HCT116 (cell line): ENCODE measurements at regions not wholly inside any gene's neighbourhood (a gene's known extent, or its start where the extent isn't known, plus 50 kb on each side); places are given as distances from the start of the nearest gene placed in this dataset.
"Not testable (repeated sequence)": the region's sequence is repeated elsewhere in the genome, so short reads cannot be mapped to it uniquely, and the experiment has no call there.

Experiments used
- CEBPB ChIP-seq: IDR thresholded peaks from 2 replicates; pipeline ENCODE4 v1.6.1; 2012; ENCODE audit warnings: low read depth
- EZH2 ChIP-seq: fragments of 200-600 bp; sonication (generic); IDR thresholded peaks from 2 replicates; pipeline ENCODE4 v1.6.1; 2017; ENCODE audit warnings: antibody characterized with exemption, mixed run types
- POLR2A ChIP-seq: IDR thresholded peaks from 2 replicates; pipeline ENCODE4 v1.7.0; 2011; ENCODE audit warnings: borderline replicate concordance; ENCODE audit not compliant: insufficient read depth, insufficient read length; ENCODE audit errors: extremely low read depth
- RAD21 ChIP-seq: IDR thresholded peaks from 2 replicates; pipeline ENCODE4 v1.6.1; 2012; ENCODE audit warnings: low read depth, mild to moderate bottlenecking
- SIN3A ChIP-seq: IDR thresholded peaks from 2 replicates; pipeline ENCODE4 v1.6.1; 2012; ENCODE audit warnings: low read depth
- SP1 ChIP-seq: IDR thresholded peaks from 2 replicates; pipeline ENCODE4 v1.6.1; 2012; ENCODE audit warnings: low read depth
- YY1 ChIP-seq: IDR thresholded peaks from 2 replicates; pipeline ENCODE4 v1.6.1; 2011; ENCODE audit warnings: low read length, low read depth, moderate library complexity, mild to moderate bottlenecking; ENCODE audit not compliant: insufficient replicate concordance; ENCODE audit errors: extremely low read depth
- TF ChIP-seq, protein P1 (sequence below): IDR thresholded peaks from 2 replicates; pipeline ENCODE4 v1.6.1; 2012
- TF ChIP-seq, protein P2 (sequence below), 3 experiments: fragments of 200-600 bp in 1 of 3; sonication (generic) in 1 of 3; IDR thresholded peaks in 2 of 3; conservative IDR thresholded peaks in 1 of 3; 2 replicates each; pipeline ENCODE4 v1.5.1; 2012 to 2017; ENCODE audit warnings: low read depth in 2 of 3, low read length in 2 of 3, antibody characterized with exemption in 1 of 3, borderline replicate concordance in 1 of 3, control low read depth in 1 of 3, mild to moderate bottlenecking in 1 of 3, mixed read lengths in 1 of 3, mixed run types in 1 of 3, moderate library complexity in 1 of 3; ENCODE audit not compliant: insufficient read depth in 1 of 3
- TF ChIP-seq, protein P3 (sequence below): IDR thresholded peaks from 2 replicates; pipeline ENCODE4 v1.6.1; 2012
- TF ChIP-seq, protein P4 (sequence below): IDR thresholded peaks from 2 replicates; pipeline ENCODE4 v1.6.1; 2011; ENCODE audit warnings: mild to moderate bottlenecking, low read length, moderate library complexity; ENCODE audit not compliant: insufficient replicate concordance; ENCODE audit errors: extremely low read depth

DNA sequence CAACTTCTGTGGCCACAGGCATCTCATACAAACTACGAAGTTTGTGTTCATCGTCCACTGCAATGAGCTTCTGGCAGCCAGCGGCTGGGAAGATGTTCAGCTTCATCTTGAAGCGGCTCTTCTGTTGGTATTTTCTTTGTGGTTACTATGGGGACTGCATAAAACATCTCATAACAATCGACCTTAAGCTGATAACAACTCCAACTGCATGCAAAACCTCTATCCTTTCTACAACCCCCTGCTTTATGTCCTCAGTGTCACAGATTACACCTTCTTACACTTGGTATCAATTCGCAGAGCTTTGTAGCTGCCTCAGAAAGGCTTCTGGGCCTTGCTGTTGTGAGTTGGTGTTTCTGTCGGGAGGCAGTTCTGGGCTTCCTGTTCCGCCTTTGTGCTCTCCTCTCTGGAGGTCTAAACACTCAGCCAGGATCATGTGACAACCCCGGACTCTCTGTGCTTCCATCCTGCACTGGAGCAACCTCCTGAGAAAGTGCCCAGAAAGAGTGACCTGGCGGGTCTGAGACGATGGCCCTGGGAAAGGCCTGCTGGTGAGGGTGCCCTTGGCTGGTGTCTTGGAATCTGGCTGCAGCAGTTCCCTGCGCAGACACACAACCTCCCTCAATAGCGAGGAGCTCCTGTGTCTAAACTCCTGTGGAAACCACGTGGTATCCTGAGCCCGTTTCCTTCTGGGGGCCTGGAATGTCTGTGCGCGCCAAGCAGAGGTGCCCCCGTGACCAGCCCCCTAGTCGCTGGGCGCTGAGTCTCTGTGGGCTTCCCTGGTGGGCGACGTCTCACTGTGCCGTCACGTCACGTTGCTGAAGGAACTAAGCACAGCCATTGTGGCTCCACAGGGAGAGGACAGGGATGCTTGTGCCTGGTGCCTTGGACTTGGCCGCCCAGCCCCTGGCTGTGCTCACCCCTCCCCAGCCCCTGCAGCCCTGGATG lies 339.6 kb downstream of the ADGRD1 start:
- TF ChIP-seq EZH2, YY1, CEBPB, RAD21, SP1, SIN3A, POLR2A: not testable (repeated sequence)
- TF ChIP-seq, protein P1, sequence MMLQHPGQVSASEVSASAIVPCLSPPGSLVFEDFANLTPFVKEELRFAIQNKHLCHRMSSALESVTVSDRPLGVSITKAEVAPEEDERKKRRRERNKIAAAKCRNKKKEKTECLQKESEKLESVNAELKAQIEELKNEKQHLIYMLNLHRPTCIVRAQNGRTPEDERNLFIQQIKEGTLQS, result not testable (repeated sequence)
- TF ChIP-seq, protein P2, sequence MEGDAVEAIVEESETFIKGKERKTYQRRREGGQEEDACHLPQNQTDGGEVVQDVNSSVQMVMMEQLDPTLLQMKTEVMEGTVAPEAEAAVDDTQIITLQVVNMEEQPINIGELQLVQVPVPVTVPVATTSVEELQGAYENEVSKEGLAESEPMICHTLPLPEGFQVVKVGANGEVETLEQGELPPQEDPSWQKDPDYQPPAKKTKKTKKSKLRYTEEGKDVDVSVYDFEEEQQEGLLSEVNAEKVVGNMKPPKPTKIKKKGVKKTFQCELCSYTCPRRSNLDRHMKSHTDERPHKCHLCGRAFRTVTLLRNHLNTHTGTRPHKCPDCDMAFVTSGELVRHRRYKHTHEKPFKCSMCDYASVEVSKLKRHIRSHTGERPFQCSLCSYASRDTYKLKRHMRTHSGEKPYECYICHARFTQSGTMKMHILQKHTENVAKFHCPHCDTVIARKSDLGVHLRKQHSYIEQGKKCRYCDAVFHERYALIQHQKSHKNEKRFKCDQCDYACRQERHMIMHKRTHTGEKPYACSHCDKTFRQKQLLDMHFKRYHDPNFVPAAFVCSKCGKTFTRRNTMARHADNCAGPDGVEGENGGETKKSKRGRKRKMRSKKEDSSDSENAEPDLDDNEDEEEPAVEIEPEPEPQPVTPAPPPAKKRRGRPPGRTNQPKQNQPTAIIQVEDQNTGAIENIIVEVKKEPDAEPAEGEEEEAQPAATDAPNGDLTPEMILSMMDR (IDR thresholded peaks at IDR 0.05 in 2 of 3, conservative IDR thresholded peaks at IDR 0.05 in 1 of 3; ENCODE audit: borderline replicate concordance in 1 of 3, insufficient read depth in 1 of 3, low read depth in 2 of 3, low read length in 2 of 3), result not testable (repeated sequence)
- TF ChIP-seq, protein P3, sequence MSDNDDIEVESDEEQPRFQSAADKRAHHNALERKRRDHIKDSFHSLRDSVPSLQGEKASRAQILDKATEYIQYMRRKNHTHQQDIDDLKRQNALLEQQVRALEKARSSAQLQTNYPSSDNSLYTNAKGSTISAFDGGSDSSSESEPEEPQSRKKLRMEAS, result not testable (repeated sequence)
- TF ChIP-seq, protein P4, sequence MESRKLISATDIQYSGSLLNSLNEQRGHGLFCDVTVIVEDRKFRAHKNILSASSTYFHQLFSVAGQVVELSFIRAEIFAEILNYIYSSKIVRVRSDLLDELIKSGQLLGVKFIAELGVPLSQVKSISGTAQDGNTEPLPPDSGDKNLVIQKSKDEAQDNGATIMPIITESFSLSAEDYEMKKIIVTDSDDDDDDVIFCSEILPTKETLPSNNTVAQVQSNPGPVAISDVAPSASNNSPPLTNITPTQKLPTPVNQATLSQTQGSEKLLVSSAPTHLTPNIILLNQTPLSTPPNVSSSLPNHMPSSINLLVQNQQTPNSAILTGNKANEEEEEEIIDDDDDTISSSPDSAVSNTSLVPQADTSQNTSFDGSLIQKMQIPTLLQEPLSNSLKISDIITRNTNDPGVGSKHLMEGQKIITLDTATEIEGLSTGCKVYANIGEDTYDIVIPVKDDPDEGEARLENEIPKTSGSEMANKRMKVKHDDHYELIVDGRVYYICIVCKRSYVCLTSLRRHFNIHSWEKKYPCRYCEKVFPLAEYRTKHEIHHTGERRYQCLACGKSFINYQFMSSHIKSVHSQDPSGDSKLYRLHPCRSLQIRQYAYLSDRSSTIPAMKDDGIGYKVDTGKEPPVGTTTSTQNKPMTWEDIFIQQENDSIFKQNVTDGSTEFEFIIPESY, result not testable (repeated sequence)
